Neutrophil (primary cell): ENCODE measurements at regions not wholly inside any gene's neighbourhood (a gene's known extent, or its start where the extent isn't known, plus 50 kb on each side); places are given as distances from the start of the nearest gene placed in this dataset.

Experiments used
- H3K27ac ChIP-seq: fragments of 200-600 bp; sonication (generic); 2 replicates; pipeline ENCODE4 v1.5.1; 2016; ENCODE audit warnings: mild to moderate bottlenecking, moderate library complexity
- H3K27me3 ChIP-seq: fragments of 200-600 bp; sonication (generic); 2 replicates; pipeline ENCODE4 v1.6.0; 2016; ENCODE audit warnings: mild to moderate bottlenecking
- H3K36me3 ChIP-seq: fragments of 200-600 bp; sonication (generic); 2 replicates; pipeline ENCODE4 v1.5.1; 2017
- H3K4me1 ChIP-seq, 2 experiments: fragments of 200-600 bp in 1 of 2; sonication (generic) in 1 of 2; 1 replicate in 1 of 2; 2 replicates in 1 of 2; pipeline versions ENCODE4 v1.5.1 to v1.6.1; 2013 to 2016; ENCODE audit warnings: low read depth in 1 of 2, low read length in 1 of 2, mild to moderate bottlenecking in 1 of 2, moderate library complexity in 1 of 2; ENCODE audit not compliant: control insufficient read depth in 1 of 2, insufficient read depth in 1 of 2
- H3K4me3 ChIP-seq, 2 experiments: fragments of 200-600 bp in 1 of 2; sonication (generic) in 1 of 2; 1 replicate in 1 of 2; 2 replicates in 1 of 2; pipeline ENCODE4 v1.5.1; 2013 to 2016; ENCODE audit warnings: low read depth in 1 of 2, low read length in 1 of 2, mild to moderate bottlenecking in 1 of 2, moderate library complexity in 1 of 2
- H3K9me3 ChIP-seq: fragments of 200-600 bp; sonication (generic); 2 replicates; pipeline ENCODE4 v1.5.1; 2016
- CTCF ChIP-seq: fragments of 200-600 bp; sonication (generic); IDR thresholded peaks from 2 replicates; pipeline ENCODE4 v1.5.1; 2016; ENCODE audit warnings: antibody characterized with exemption

- Histone ChIP-seq H3K4me1 (no peaks in the 10 kb centered on the region), H3K27ac (no peak overlapping the region), H3K4me3 (no peak overlapping the region), H3K36me3 (no peaks in the 10 kb centered on the region), H3K9me3 (no peaks in the 10 kb centered on the region), H3K27me3 (no peaks in the 10 kb centered on the region)
- no peak for TF ChIP-seq CTCF
These were observed 1404.1 kb upstream of the IGFBP7 start for GRCh38 chr4:58514299-58514698.

- Histone ChIP-seq H3K27ac (no peak overlapping the region), H3K27me3 (no peaks in the 10 kb centered on the region), H3K9me3 (no peaks in the 10 kb centered on the region), H3K4me1 (no peaks in the 10 kb centered on the region), H3K4me3 (no peak overlapping the region), H3K36me3 (no peaks in the 10 kb centered on the region)
- TF ChIP-seq CTCF = no peak
These were observed 1400.5 kb upstream of the IGFBP7 start for GRCh38 chr4:58510652-58511051.

- no peak for TF ChIP-seq CTCF
- H3K9me3 ChIP-seq = no peaks in the 10 kb centered on the region
- H3K27me3 ChIP-seq = no peaks in the 10 kb centered on the region
- no peaks in the 10 kb centered on the region for H3K36me3 ChIP-seq
- H3K27ac ChIP-seq = no peak overlapping the region
- no peaks in the 10 kb centered on the region for H3K4me1 ChIP-seq
- H3K4me3 ChIP-seq = no peak overlapping the region
These were observed 1396.9 kb upstream of the IGFBP7 start for GRCh38 chr4:58507079-58507478.

- Histone ChIP-seq H3K4me3 (no peak overlapping the region), H3K27ac (no peak overlapping the region), H3K27me3 (no peaks in the 10 kb centered on the region), H3K9me3 (no peaks in the 10 kb centered on the region), H3K36me3 (no peaks in the 10 kb centered on the region), H3K4me1 (no peaks in the 10 kb centered on the region)
- TF ChIP-seq CTCF = no peak
These were observed 1392.7 kb upstream of the IGFBP7 start for GRCh38 chr4:58502839-58503238.

- Histone ChIP-seq H3K4me1 (no peaks in the 10 kb centered on the region), H3K27ac (no peak overlapping the region), H3K36me3 (no peaks in the 10 kb centered on the region), H3K27me3 (no peaks in the 10 kb centered on the region), H3K9me3 (no peaks in the 10 kb centered on the region), H3K4me3 (no peak overlapping the region)
- TF ChIP-seq CTCF = no peak
These were observed 1389.0 kb upstream of the IGFBP7 start for GRCh38 chr4:58499182-58499581.

GRCh38 chr4:58491620-58492019 is 1381.4 kb upstream of the IGFBP7 start:
- no peaks in the 10 kb centered on the region for H3K36me3 ChIP-seq
- TF ChIP-seq CTCF = no peak
- no peak overlapping the region for H3K4me3 ChIP-seq
- no peaks in the 10 kb centered on the region for H3K4me1 ChIP-seq
- H3K9me3 ChIP-seq = no peaks in the 10 kb centered on the region
- H3K27me3 ChIP-seq = no peaks in the 10 kb centered on the region
- no peak overlapping the region for H3K27ac ChIP-seq
